MM.1S (cell line): ENCODE measurements at regions not wholly inside any gene's neighbourhood (a gene's known extent, or its start where the extent isn't known, plus 50 kb on each side); places are given as distances from the start of the nearest gene placed in this dataset.
"Not testable (repeated sequence)": the region's sequence is repeated elsewhere in the genome, so short reads cannot be mapped to it uniquely, and the experiment has no call there.

Experiments
- EZH2 ChIP-seq: fragments of 300-600 bp; sonication (generic); optimal IDR thresholded peaks from 2 replicates; pipeline ENCODE3; 2017; ENCODE audit warnings: low read depth, mild to moderate bottlenecking, antibody characterized with exemption, low read length, mixed read lengths
- EZH2phosphoT487 ChIP-seq: fragments of 300-600 bp; sonication (generic); IDR thresholded peaks from 2 replicates; pipeline ENCODE4 v1.6.1; 2018; ENCODE audit warnings: antibody characterized with exemption, low read length
- TF ChIP-seq, protein P1 (sequence below): fragments of 300-600 bp; sonication (generic); IDR thresholded peaks from 2 replicates; pipeline ENCODE4 v1.5.1; 2016; ENCODE audit warnings: antibody characterized with exemption, low read length, mixed read lengths

DNA sequence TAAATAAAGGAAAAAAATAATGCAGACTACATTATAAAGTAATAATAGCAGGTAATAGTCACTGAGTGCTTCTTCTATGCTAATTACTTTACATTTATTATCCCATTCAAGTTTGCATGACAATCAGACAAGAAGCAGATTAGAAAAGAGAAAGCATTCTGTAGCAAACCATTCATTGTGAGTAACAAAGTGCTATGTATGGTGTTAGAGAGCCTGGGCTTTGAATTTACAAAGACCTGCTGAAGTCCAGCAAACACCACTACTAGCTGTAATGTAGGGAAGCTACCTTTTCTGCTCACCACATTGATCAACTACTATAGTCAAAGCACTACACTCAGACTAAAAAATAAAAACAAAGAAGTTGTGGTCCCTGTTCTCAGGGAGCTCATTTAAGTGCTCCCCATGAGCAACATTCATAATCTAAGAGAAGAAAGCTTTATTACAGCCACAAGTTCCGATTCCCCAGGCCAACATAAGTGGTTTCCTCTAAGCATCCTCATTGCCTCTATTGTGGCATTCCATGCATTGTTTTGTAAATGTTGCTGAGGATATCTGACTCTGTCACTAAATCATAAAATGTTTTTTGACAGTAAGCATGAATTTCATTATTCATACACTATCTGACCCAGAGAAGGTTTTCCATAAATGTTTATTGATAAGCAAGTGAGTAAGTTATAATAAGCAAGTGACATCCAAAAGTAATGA is 108.5 kb downstream of the FOXD4L6 start:
- TF ChIP-seq EZH2phosphoT487, EZH2: not testable (repeated sequence)
- TF ChIP-seq, protein P1, sequence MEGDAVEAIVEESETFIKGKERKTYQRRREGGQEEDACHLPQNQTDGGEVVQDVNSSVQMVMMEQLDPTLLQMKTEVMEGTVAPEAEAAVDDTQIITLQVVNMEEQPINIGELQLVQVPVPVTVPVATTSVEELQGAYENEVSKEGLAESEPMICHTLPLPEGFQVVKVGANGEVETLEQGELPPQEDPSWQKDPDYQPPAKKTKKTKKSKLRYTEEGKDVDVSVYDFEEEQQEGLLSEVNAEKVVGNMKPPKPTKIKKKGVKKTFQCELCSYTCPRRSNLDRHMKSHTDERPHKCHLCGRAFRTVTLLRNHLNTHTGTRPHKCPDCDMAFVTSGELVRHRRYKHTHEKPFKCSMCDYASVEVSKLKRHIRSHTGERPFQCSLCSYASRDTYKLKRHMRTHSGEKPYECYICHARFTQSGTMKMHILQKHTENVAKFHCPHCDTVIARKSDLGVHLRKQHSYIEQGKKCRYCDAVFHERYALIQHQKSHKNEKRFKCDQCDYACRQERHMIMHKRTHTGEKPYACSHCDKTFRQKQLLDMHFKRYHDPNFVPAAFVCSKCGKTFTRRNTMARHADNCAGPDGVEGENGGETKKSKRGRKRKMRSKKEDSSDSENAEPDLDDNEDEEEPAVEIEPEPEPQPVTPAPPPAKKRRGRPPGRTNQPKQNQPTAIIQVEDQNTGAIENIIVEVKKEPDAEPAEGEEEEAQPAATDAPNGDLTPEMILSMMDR, result not testable (repeated sequence)
